Activated CD8-positive, alpha-beta memory T cell treated with anti-CD3 and anti-CD28 coated beads, Interleukin-2, amount 10 ng/mL, durations not matched to agents 7 days and 5 days (primary cell): ENCODE measurements at regions not wholly inside any gene's neighbourhood (a gene's known extent, or its start where the extent isn't known, plus 50 kb on each side); places are given as distances from the start of the nearest gene placed in this dataset.

Experiments
- ATAC-seq: fragments of 150-1000 bp; cut with Tn5 transposase; one replicate; pipeline ENCODE4 v1.10.0; 2021; ENCODE audit warnings: moderate library complexity
- CTCF ChIA-PET: fragments of 350-600 bp; sonication (Branson Sonifier 250); formaldehyde crosslinking; loops from one replicate; lab custom pipeline; 2021; ENCODE audit warnings: antibody characterized with exemption; lab: Charles Lee
- DNase-seq: peaks from one replicate; pipeline ENCODE4 v3.0.0-alpha.2; 2020
- H3K27ac Mint-ChIP-seq: one replicate; pipeline ENCODE4 v1.8.0; 2021; ENCODE audit warnings: mild to moderate bottlenecking, mixed read lengths
- H3K27me3 Mint-ChIP-seq: one replicate; pipeline ENCODE4 v1.8.0; 2021; ENCODE audit warnings: mixed read lengths
- H3K36me3 Mint-ChIP-seq: one replicate; pipeline ENCODE4 v1.8.0; 2021; ENCODE audit warnings: mild to moderate bottlenecking, mixed read lengths
- H3K4me1 Mint-ChIP-seq: one replicate; pipeline ENCODE4 v1.8.0; 2021; ENCODE audit warnings: mixed read lengths
- H3K4me3 Mint-ChIP-seq: one replicate; pipeline ENCODE4 v1.8.0; 2021; ENCODE audit warnings: mild to moderate bottlenecking, moderate library complexity, mixed read lengths
- H3K9me3 Mint-ChIP-seq: one replicate; pipeline ENCODE4 v1.8.0; 2022; ENCODE audit warnings: low read depth, mixed read lengths

- Mint-ChIP-seq H3K4me1 (no peaks in the 10 kb centered on the region), H3K4me3 (no peak overlapping the region), H3K9me3 (peaks cover 7% of the 10 kb centered on the region), H3K36me3 (no peaks in the 10 kb centered on the region), H3K27ac (no peak overlapping the region), H3K27me3 (no peaks in the 10 kb centered on the region)
- ATAC-seq, result no peak
- no peak for DNase-seq
- CTCF ChIA-PET, result no interaction called here
Observed at GRCh38 chr5:117812861-117813260, 1175.5 kb downstream of the DTWD2 start.

GRCh38 chr5:117809251-117809650 is 1179.1 kb downstream of the DTWD2 start:
- DNase-seq, result no peak
- no peak for ATAC-seq
- CTCF ChIA-PET, result no interaction called here
- H3K9me3 Mint-ChIP-seq, result peaks cover 10% of the 10 kb centered on the region
- H3K4me3 Mint-ChIP-seq, result no peak overlapping the region
- no peaks in the 10 kb centered on the region for H3K36me3 Mint-ChIP-seq
- no peaks in the 10 kb centered on the region for H3K4me1 Mint-ChIP-seq
- no peaks in the 10 kb centered on the region for H3K27me3 Mint-ChIP-seq
- H3K27ac Mint-ChIP-seq, result no peak overlapping the region

- Mint-ChIP-seq H3K9me3 (peaks cover 9% of the 10 kb centered on the region), H3K27ac (no peak overlapping the region), H3K36me3 (no peaks in the 10 kb centered on the region), H3K4me1 (no peaks in the 10 kb centered on the region), H3K27me3 (no peaks in the 10 kb centered on the region), H3K4me3 (no peak overlapping the region)
- DNase-seq (no peak), ATAC-seq (no peak)
- CTCF ChIA-PET, result no interaction called here
Observed at GRCh38 chr5:117805058-117805457, 1183.3 kb downstream of the DTWD2 start.

GRCh38 chr5:117803533-117803932 is 1184.8 kb downstream of the DTWD2 start:
- H3K4me1 Mint-ChIP-seq, result no peaks in the 10 kb centered on the region
- no peak overlapping the region for H3K4me3 Mint-ChIP-seq
- DNase-seq, result no peak
- CTCF ChIA-PET, result no interaction called here
- peaks cover 9% of the 10 kb centered on the region for H3K9me3 Mint-ChIP-seq
- H3K36me3 Mint-ChIP-seq, result no peaks in the 10 kb centered on the region
- H3K27ac Mint-ChIP-seq, result no peak overlapping the region
- no peak for ATAC-seq
- H3K27me3 Mint-ChIP-seq, result no peaks in the 10 kb centered on the region

- Mint-ChIP-seq H3K9me3 (peaks cover 9% of the 10 kb centered on the region), H3K4me3 (no peak overlapping the region), H3K27ac (no peak overlapping the region), H3K4me1 (no peaks in the 10 kb centered on the region), H3K36me3 (no peaks in the 10 kb centered on the region), H3K27me3 (no peaks in the 10 kb centered on the region)
- CTCF ChIA-PET, result no interaction called here
- DNase-seq (no peak), ATAC-seq (no peak)
Observed at GRCh38 chr5:117801583-117801982, 1186.8 kb downstream of the DTWD2 start.

GRCh38 chr5:117800261-117800660 is 1188.1 kb downstream of the DTWD2 start:
- Mint-ChIP-seq H3K4me1 (no peaks in the 10 kb centered on the region), H3K4me3 (no peak overlapping the region), H3K36me3 (no peaks in the 10 kb centered on the region), H3K9me3 (peaks cover 9% of the 10 kb centered on the region), H3K27me3 (no peaks in the 10 kb centered on the region), H3K27ac (no peak overlapping the region)
- DNase-seq (no peak), ATAC-seq (no peak)
- CTCF ChIA-PET, result no interaction called here

GRCh38 chr5:117794847-117795246 is 1193.5 kb downstream of the DTWD2 start:
- Mint-ChIP-seq H3K27ac (no peak overlapping the region), H3K36me3 (no peaks in the 10 kb centered on the region), H3K4me1 (no peaks in the 10 kb centered on the region), H3K4me3 (no peak overlapping the region), H3K27me3 (no peaks in the 10 kb centered on the region), H3K9me3 (no peaks in the 10 kb centered on the region)
- DNase-seq (no peak), ATAC-seq (no peak)
- CTCF ChIA-PET, result no interaction called here

GRCh38 chr5:117793963-117794362 is 1194.4 kb downstream of the DTWD2 start:
- Mint-ChIP-seq H3K27ac (no peak overlapping the region), H3K4me3 (no peak overlapping the region), H3K36me3 (no peaks in the 10 kb centered on the region), H3K4me1 (no peaks in the 10 kb centered on the region), H3K9me3 (no peaks in the 10 kb centered on the region), H3K27me3 (no peaks in the 10 kb centered on the region)
- DNase-seq (no peak), ATAC-seq (no peak)
- CTCF ChIA-PET, result no interaction called here

- Mint-ChIP-seq H3K4me1 (no peaks in the 10 kb centered on the region), H3K4me3 (no peak overlapping the region), H3K36me3 (no peaks in the 10 kb centered on the region), H3K27ac (no peak overlapping the region), H3K27me3 (no peaks in the 10 kb centered on the region), H3K9me3 (peaks cover 3% of the 10 kb centered on the region)
- no peak for DNase-seq
- CTCF ChIA-PET, result no interaction called here
- no peak for ATAC-seq
Observed at GRCh38 chr5:117792476-117792875, 1195.9 kb downstream of the DTWD2 start.

- CTCF ChIA-PET, result no interaction called here
- Mint-ChIP-seq H3K27ac (no peak overlapping the region), H3K4me1 (no peaks in the 10 kb centered on the region), H3K9me3 (peaks cover 3% of the 10 kb centered on the region), H3K4me3 (no peak overlapping the region), H3K36me3 (no peaks in the 10 kb centered on the region), H3K27me3 (no peaks in the 10 kb centered on the region)
- DNase-seq (no peak), ATAC-seq (no peak)
Observed at GRCh38 chr5:117788596-117788995, 1199.8 kb downstream of the DTWD2 start.

GRCh38 chr5:117779171-117779570 is 1204.5 kb upstream of the SEMA6A start:
- no peak for DNase-seq
- no peak for ATAC-seq
- Mint-ChIP-seq H3K27me3 (no peaks in the 10 kb centered on the region), H3K4me3 (no peak overlapping the region), H3K36me3 (no peaks in the 10 kb centered on the region), H3K4me1 (no peaks in the 10 kb centered on the region), H3K9me3 (peaks cover 4% of the 10 kb centered on the region), H3K27ac (no peak overlapping the region)
- CTCF ChIA-PET, result no interaction called here

- no peak for ATAC-seq
- Mint-ChIP-seq H3K27ac (no peak overlapping the region), H3K9me3 (peaks cover 4% of the 10 kb centered on the region), H3K4me3 (no peak overlapping the region), H3K27me3 (no peaks in the 10 kb centered on the region), H3K4me1 (no peaks in the 10 kb centered on the region), H3K36me3 (no peaks in the 10 kb centered on the region)
- CTCF ChIA-PET, result no interaction called here
- no peak for DNase-seq
Observed at GRCh38 chr5:117776977-117777376, 1202.4 kb upstream of the SEMA6A start.

GRCh38 chr5:117769877-117770276 is 1195.3 kb upstream of the SEMA6A start:
- Mint-ChIP-seq H3K27ac (no peak overlapping the region), H3K9me3 (peaks cover 10% of the 10 kb centered on the region), H3K27me3 (no peaks in the 10 kb centered on the region), H3K4me1 (no peaks in the 10 kb centered on the region), H3K36me3 (no peaks in the 10 kb centered on the region), H3K4me3 (no peak overlapping the region)
- ATAC-seq (no peak), DNase-seq (no peak)
- CTCF ChIA-PET, result no interaction called here

- Mint-ChIP-seq H3K4me3 (no peak overlapping the region), H3K4me1 (no peaks in the 10 kb centered on the region), H3K27ac (no peak overlapping the region), H3K36me3 (no peaks in the 10 kb centered on the region), H3K27me3 (no peaks in the 10 kb centered on the region), H3K9me3 (peaks cover 5% of the 10 kb centered on the region)
- DNase-seq (no peak), ATAC-seq (no peak)
- CTCF ChIA-PET, result no interaction called here
Observed at GRCh38 chr5:117763271-117763670, 1188.6 kb upstream of the SEMA6A start.

- CTCF ChIA-PET, result no interaction called here
- no peaks in the 10 kb centered on the region for H3K36me3 Mint-ChIP-seq
- H3K4me1 Mint-ChIP-seq, result no peaks in the 10 kb centered on the region
- DNase-seq (no peak), ATAC-seq (no peak)
- H3K9me3 Mint-ChIP-seq, result peaks cover 3% of the 10 kb centered on the region
- no peaks in the 10 kb centered on the region for H3K27me3 Mint-ChIP-seq
- H3K27ac Mint-ChIP-seq, result no peak overlapping the region
- H3K4me3 Mint-ChIP-seq, result no peak overlapping the region
Observed at GRCh38 chr5:117761186-117761585, 1186.6 kb upstream of the SEMA6A start.
